Natural killer cell (primary cell): ENCODE measurements at regions not wholly inside any gene's neighbourhood (a gene's known extent, or its start where the extent isn't known, plus 50 kb on each side); places are given as distances from the start of the nearest gene placed in this dataset.
"Not testable (repeated sequence)": the region's sequence is repeated elsewhere in the genome, so short reads cannot be mapped to it uniquely, and the experiment has no call there.

Source experiments
- ATAC-seq, 3 donors: fragments of 150-1000 bp in 2 of 3; fragments of 200-7000 bp in 1 of 3; cut with Tn5 transposase; 1 replicate in 1 of 3; 2 replicates in 2 of 3; pipeline ENCODE4 v1.10.0; 2021; ENCODE audit warnings: mild to moderate bottlenecking in 2 of 3, moderate library complexity in 2 of 3
- DNase-seq, 2 donors: peaks; one replicate each; pipeline versions ENCODE4 v3.0.0 to v3.0.0-alpha.2; 2013 to 2021; ENCODE audit warnings: mixed read lengths in 1 of 2
- H3K27ac ChIP-seq: one replicate; pipeline ENCODE4 v1.5.1; 2013; ENCODE audit warnings: mild to moderate bottlenecking, low read length
- H3K27me3 ChIP-seq: one replicate; pipeline ENCODE4 v1.6.1; 2013; ENCODE audit warnings: low read length; ENCODE audit not compliant: control insufficient read depth, insufficient read depth
- H3K36me3 ChIP-seq: one replicate; pipeline ENCODE4 v1.6.1; 2013; ENCODE audit warnings: low read length; ENCODE audit not compliant: control insufficient read depth, insufficient read depth
- H3K4me1 ChIP-seq: one replicate; pipeline ENCODE4 v1.6.1; 2013; ENCODE audit warnings: low read length; ENCODE audit not compliant: control insufficient read depth, insufficient read depth
- H3K4me3 ChIP-seq: one replicate; pipeline ENCODE4 v1.5.1; 2013; ENCODE audit warnings: low read length
- H3K9me3 ChIP-seq: one replicate; pipeline ENCODE4 v1.6.1; 2013; ENCODE audit warnings: low read length; ENCODE audit not compliant: control insufficient read depth, insufficient read depth
- H3K27ac Mint-ChIP-seq, 2 donors: one replicate each; pipeline ENCODE4 v1.8.0; 2022; ENCODE audit warnings: mild to moderate bottlenecking in 2 of 2, mixed read lengths in 2 of 2, moderate library complexity in 1 of 2
- H3K27me3 Mint-ChIP-seq, 2 donors: one replicate each; pipeline ENCODE4 v1.8.0; 2022; ENCODE audit warnings: low read depth in 2 of 2, mixed read lengths in 2 of 2
- H3K36me3 Mint-ChIP-seq: one replicate; pipeline ENCODE4 v1.8.0; 2022; ENCODE audit warnings: mixed read lengths
- H3K4me1 Mint-ChIP-seq, 2 donors: one replicate each; pipeline ENCODE4 v1.8.0; 2022; ENCODE audit warnings: mixed read lengths in 2 of 2
- H3K4me3 Mint-ChIP-seq: one replicate; pipeline ENCODE4 v1.8.0; 2022; ENCODE audit warnings: mild to moderate bottlenecking, moderate library complexity, mixed read lengths
- H3K9me3 Mint-ChIP-seq, 2 donors: one replicate each; pipeline ENCODE4 v1.8.0; 2022; ENCODE audit warnings: mixed read lengths in 2 of 2
- WGBS: methylation state at CpG from one replicate; pipeline ENCODE4 v1.1.7; 2013; ENCODE audit warnings: missing lambda C conversion rate; ENCODE audit not compliant: insufficient coverage; 5-methylcytosine and 5-hydroxymethylcytosine counted together
- intact Hi-C: fragments of 100-400 bp; cut with micrococcal nuclease; formaldehyde crosslinking; loops from one replicate; pipeline ENCODE4 v1.14.2; 2022
- TF ChIP-seq, protein P1 (sequence below): fragments of 200-600 bp; IDR thresholded peaks from one replicate; pipeline ENCODE4 v1.8.0; 2022; ENCODE audit warnings: antibody characterized with exemption

GRCh38 chrX:108993909-108994308, 257.5 kb upstream of the IRS4 start:
- Histone ChIP-seq H3K9me3 (no peaks in the 10 kb centered on the region), H3K27me3 (no peaks in the 10 kb centered on the region), H3K36me3 (no peaks in the 10 kb centered on the region), H3K4me1 (no peaks in the 10 kb centered on the region), H3K4me3 (no peak overlapping the region), H3K27ac (no peak overlapping the region)
- no peaks in the 10 kb centered on the region for H3K36me3 Mint-ChIP-seq
- intact Hi-C loops: no loop called here
- no peaks in the 10 kb centered on the region for H3K27me3 Mint-ChIP-seq
- H3K27ac Mint-ChIP-seq: no peak overlapping the region
- DNase-seq: no peak
- H3K4me1 Mint-ChIP-seq: no peaks in the 10 kb centered on the region
- peaks cover 4 to 16% of the 10 kb centered on the region in 2 donors for H3K9me3 Mint-ChIP-seq
- TF ChIP-seq, protein P1, sequence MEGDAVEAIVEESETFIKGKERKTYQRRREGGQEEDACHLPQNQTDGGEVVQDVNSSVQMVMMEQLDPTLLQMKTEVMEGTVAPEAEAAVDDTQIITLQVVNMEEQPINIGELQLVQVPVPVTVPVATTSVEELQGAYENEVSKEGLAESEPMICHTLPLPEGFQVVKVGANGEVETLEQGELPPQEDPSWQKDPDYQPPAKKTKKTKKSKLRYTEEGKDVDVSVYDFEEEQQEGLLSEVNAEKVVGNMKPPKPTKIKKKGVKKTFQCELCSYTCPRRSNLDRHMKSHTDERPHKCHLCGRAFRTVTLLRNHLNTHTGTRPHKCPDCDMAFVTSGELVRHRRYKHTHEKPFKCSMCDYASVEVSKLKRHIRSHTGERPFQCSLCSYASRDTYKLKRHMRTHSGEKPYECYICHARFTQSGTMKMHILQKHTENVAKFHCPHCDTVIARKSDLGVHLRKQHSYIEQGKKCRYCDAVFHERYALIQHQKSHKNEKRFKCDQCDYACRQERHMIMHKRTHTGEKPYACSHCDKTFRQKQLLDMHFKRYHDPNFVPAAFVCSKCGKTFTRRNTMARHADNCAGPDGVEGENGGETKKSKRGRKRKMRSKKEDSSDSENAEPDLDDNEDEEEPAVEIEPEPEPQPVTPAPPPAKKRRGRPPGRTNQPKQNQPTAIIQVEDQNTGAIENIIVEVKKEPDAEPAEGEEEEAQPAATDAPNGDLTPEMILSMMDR: no peak
- no peak for ATAC-seq
- H3K4me3 Mint-ChIP-seq: no peak overlapping the region

DNA sequence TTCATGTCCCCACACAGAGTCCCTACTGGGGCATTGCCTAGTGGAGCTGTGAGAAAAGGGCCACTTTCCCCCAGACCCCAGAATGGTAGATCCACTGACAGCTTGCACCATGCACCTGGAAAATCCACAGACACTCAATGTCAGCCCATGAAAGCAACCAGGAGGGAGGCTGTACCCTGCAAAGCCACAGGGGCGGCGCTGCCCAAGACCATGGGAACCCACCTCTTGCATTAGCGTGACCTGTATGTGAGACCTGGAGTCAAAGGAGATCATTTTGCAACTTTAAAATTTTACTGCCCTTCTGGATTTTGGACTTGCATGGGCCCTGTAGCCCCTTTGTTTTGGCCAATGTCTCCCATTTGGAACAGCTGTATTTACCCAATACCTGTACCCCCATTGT, 236.5 kb upstream of the IRS4 start:
- H3K9me3 Mint-ChIP-seq: peaks cover 2 to 14% of the 10 kb centered on the region in 2 donors
- WGBS: 100% methylated on average over 3 of the region's 3 CpGs
- H3K36me3 Mint-ChIP-seq, DNase-seq, H3K36me3 ChIP-seq, H3K9me3 ChIP-seq, H3K4me1 Mint-ChIP-seq, H3K27ac Mint-ChIP-seq, H3K4me1 ChIP-seq, H3K27me3 Mint-ChIP-seq, H3K4me3 ChIP-seq, H3K27ac ChIP-seq, intact Hi-C loops, H3K27me3 ChIP-seq, ATAC-seq, H3K4me3 Mint-ChIP-seq: not testable (repeated sequence)

- peaks cover under 1 to 10% of the 10 kb centered on the region in 2 donors for H3K9me3 Mint-ChIP-seq
- H3K4me1 ChIP-seq: no peaks in the 10 kb centered on the region
- no peak overlapping the region for H3K27ac ChIP-seq
- no peaks in the 10 kb centered on the region for H3K4me1 Mint-ChIP-seq
- 86% methylated on average over 2 of the region's 2 CpGs for WGBS
- no peak for DNase-seq
- H3K27ac Mint-ChIP-seq: no peak overlapping the region
- no peaks in the 10 kb centered on the region for H3K36me3 ChIP-seq
- TF ChIP-seq, protein P1: no peak
- no peaks in the 10 kb centered on the region for H3K27me3 Mint-ChIP-seq
- H3K4me3 ChIP-seq: no peak overlapping the region
- no peak for ATAC-seq
- intact Hi-C loops: no loop called here
- H3K9me3 ChIP-seq: peaks cover 5% of the 10 kb centered on the region
- H3K27me3 ChIP-seq: no peaks in the 10 kb centered on the region
- H3K4me3 Mint-ChIP-seq: no peak overlapping the region
- peaks cover 5% of the 10 kb centered on the region for H3K36me3 Mint-ChIP-seq
Observed at GRCh38 chrX:108947205-108947604, 210.8 kb upstream of the IRS4 start.

- Mint-ChIP-seq H3K36me3 (peaks cover 5% of the 10 kb centered on the region), H3K4me3 (no peak overlapping the region), H3K9me3 (peaks cover 3 to 12% of the 10 kb centered on the region in 2 donors), H3K27ac (no peak overlapping the region), H3K4me1 (no peaks in the 10 kb centered on the region), H3K27me3 (no peaks in the 10 kb centered on the region)
- Histone ChIP-seq H3K36me3 (no peaks in the 10 kb centered on the region), H3K27me3 (no peaks in the 10 kb centered on the region), H3K4me1 (no peaks in the 10 kb centered on the region), H3K9me3 (peaks cover 5% of the 10 kb centered on the region), H3K4me3 (no peak overlapping the region), H3K27ac (no peak overlapping the region)
- TF ChIP-seq, protein P1: no peak
- DNase-seq (no peak), ATAC-seq (no peak)
- WGBS: 80% methylated on average over 4 of the region's 4 CpGs
- intact Hi-C loops: no loop called here
Observed at GRCh38 chrX:108946531-108946930, 210.2 kb upstream of the IRS4 start.
